ENCODE measurements at regions not wholly inside any gene's neighbourhood (a gene's known extent, or its start where the extent isn't known, plus 50 kb on each side); places are given as distances from the start of the nearest gene placed in this dataset.
"Not testable (repeated sequence)": the region's sequence is repeated elsewhere in the genome, so short reads cannot be mapped to it uniquely, and the experiment has no call there.

DNA sequence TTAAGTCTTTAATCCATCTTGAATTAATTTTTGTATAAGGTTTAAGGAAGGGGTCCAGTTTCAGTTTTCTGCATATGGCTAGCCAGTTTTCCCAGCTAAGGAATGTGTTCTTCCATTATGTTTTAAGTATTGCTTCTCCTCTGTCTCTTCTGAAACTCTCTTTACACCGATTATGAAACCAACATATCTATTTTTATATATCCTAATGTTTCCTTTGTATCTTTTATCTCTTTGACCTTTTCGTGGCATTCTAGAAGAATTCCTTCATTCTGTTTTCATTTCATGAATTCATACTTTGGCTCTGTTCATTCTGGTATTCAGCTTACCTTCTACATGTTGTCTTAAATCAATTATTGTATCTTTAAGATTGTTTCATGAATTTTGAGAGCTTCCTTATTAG, 697.0 kb upstream of the ACVR2A start:
- intact Hi-C loops (cut with DNase I; ENCODE audit: low total_unique reads), result no loop called here
- no peak for TF ChIP-seq POLR2A (IDR thresholded peaks at IDR 0.05)
- TF ChIP-seq, protein P1, sequence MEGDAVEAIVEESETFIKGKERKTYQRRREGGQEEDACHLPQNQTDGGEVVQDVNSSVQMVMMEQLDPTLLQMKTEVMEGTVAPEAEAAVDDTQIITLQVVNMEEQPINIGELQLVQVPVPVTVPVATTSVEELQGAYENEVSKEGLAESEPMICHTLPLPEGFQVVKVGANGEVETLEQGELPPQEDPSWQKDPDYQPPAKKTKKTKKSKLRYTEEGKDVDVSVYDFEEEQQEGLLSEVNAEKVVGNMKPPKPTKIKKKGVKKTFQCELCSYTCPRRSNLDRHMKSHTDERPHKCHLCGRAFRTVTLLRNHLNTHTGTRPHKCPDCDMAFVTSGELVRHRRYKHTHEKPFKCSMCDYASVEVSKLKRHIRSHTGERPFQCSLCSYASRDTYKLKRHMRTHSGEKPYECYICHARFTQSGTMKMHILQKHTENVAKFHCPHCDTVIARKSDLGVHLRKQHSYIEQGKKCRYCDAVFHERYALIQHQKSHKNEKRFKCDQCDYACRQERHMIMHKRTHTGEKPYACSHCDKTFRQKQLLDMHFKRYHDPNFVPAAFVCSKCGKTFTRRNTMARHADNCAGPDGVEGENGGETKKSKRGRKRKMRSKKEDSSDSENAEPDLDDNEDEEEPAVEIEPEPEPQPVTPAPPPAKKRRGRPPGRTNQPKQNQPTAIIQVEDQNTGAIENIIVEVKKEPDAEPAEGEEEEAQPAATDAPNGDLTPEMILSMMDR (IDR thresholded peaks at IDR 0.05), result no peak
- DNase-seq, result no peak

DNA sequence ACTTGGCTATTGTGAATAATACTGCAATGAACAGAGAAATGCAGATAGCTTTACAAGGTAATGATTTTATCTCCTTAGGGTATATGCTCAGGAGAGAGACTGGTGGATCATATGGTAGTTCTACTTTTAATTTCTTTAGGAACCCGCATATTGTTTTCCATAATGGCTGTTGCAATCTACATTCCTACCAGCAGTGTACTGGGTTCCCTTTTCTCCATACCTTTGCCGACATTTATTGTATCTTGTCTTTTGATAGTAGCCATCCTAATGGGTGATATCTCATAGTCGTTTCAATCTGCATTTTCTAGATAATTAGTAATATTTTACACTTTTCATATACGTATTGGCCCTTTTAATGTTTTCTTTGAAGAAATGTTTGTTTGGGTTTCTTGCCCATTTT, 702.9 kb upstream of the ACVR2A start:
- intact Hi-C loops (cut with DNase I; ENCODE audit: low total_unique reads), result no loop called here
- Histone ChIP-seq H3K36me3 (no peaks in the 10 kb centered on the region), H3K9me3 (no peaks in the 10 kb centered on the region), H3K4me3 (no peak overlapping the region), H3K27me3 (no peaks in the 10 kb centered on the region), H3K27ac (no peak overlapping the region), H3K4me1 (no peaks in the 10 kb centered on the region)
- TF ChIP-seq POLR2A (IDR thresholded peaks at IDR 0.05), result no peak
- TF ChIP-seq, protein P1 (IDR thresholded peaks at IDR 0.05), result no peak
- DNase-seq, result no peak

More for the DNA sequence above, 697.0 kb upstream of the ACVR2A start:
- no peaks in the 10 kb centered on the region for H3K9me3 ChIP-seq
- no peaks in the 10 kb centered on the region for H3K4me1 ChIP-seq
- H3K27me3 ChIP-seq, result no peaks in the 10 kb centered on the region
- H3K27ac ChIP-seq, result no peak overlapping the region
- H3K4me3 ChIP-seq, result no peak overlapping the region
- no peaks in the 10 kb centered on the region for H3K36me3 ChIP-seq

DNA sequence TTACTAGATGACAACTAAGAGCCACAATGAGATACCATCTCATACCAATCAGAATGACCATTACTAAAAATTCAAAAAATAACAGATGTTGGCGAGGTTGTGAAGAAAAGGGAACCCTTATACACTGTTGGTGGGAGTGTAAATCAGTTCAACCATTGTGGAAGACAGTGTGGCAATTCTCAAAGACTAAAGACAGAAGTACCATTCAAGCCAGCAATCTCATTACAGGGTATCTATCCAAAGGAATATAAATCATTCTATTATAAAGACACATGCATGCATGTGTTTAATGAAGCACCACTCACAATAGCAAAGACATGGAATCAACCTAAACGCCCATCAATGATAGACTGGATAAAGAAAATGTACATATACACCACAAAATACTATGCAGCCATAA, 705.1 kb upstream of the ACVR2A start:
- DNase-seq; H3K27ac ChIP-seq; intact Hi-C loops (cut with DNase I; ENCODE audit: low total_unique reads): not testable (repeated sequence)

DNA sequence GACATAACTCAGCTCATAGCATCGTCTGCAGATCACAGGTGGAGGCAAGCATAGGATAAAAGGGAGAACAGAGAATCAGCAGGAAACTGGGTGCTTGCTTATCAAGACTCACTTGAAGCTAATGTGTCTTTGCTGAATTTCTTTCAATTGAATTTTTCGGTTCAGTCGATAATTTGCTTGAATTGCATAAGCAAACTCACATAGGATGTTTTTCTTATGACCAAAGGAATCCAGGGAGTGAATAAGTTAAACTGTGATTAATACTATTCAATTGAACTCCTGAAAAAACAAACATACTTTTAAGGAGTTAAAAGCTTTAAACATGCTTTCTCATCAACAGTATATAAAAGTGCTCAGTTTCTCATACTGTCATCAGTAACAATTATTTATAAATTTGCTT, 707.1 kb upstream of the ACVR2A start:
- intact Hi-C loops (cut with DNase I; ENCODE audit: low total_unique reads), result no loop called here
- Histone ChIP-seq H3K27ac (no peak overlapping the region), H3K9me3 (no peaks in the 10 kb centered on the region), H3K4me3 (no peak overlapping the region), H3K36me3 (no peaks in the 10 kb centered on the region), H3K27me3 (no peaks in the 10 kb centered on the region), H3K4me1 (no peaks in the 10 kb centered on the region)
- TF ChIP-seq, protein P1 (IDR thresholded peaks at IDR 0.05), result no peak
- TF ChIP-seq POLR2A (IDR thresholded peaks at IDR 0.05), result no peak
- no peak for DNase-seq

More for the DNA sequence above, 705.1 kb upstream of the ACVR2A start:
- not testable (repeated sequence) for H3K9me3 ChIP-seq, H3K4me3 ChIP-seq, H3K27me3 ChIP-seq, H3K36me3 ChIP-seq, H3K4me1 ChIP-seq

DNA sequence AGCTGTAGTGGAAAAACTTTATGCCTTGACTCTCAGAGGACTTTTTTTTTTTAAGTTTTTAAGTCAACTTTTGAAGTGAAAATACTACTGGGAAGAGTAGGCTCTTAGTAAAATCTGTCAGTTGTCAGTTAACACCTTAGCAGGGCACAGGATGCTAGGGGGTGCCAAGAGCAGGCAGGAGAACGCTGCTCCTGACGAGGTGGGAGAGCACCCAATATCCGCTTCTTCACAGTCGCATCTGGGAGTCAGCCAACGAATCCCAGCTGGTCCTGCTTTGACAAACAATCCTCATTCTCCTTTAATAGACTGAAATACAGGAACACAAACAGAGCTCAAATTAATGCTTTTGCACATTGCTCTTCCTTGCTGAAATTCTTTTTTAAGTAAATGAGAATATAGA, 709.5 kb upstream of the ACVR2A start:
- no peaks in the 10 kb centered on the region for H3K27me3 ChIP-seq
- no peak for TF ChIP-seq POLR2A (IDR thresholded peaks at IDR 0.05)
- TF ChIP-seq, protein P1 (IDR thresholded peaks at IDR 0.05), result no peak
- intact Hi-C loops (cut with DNase I; ENCODE audit: low total_unique reads), result no loop called here
- H3K4me1 ChIP-seq, result no peaks in the 10 kb centered on the region
- DNase-seq, result no peak
- H3K4me3 ChIP-seq, result no peak overlapping the region
- H3K36me3 ChIP-seq, result no peaks in the 10 kb centered on the region
- no peak overlapping the region for H3K27ac ChIP-seq
- no peaks in the 10 kb centered on the region for H3K9me3 ChIP-seq

DNA sequence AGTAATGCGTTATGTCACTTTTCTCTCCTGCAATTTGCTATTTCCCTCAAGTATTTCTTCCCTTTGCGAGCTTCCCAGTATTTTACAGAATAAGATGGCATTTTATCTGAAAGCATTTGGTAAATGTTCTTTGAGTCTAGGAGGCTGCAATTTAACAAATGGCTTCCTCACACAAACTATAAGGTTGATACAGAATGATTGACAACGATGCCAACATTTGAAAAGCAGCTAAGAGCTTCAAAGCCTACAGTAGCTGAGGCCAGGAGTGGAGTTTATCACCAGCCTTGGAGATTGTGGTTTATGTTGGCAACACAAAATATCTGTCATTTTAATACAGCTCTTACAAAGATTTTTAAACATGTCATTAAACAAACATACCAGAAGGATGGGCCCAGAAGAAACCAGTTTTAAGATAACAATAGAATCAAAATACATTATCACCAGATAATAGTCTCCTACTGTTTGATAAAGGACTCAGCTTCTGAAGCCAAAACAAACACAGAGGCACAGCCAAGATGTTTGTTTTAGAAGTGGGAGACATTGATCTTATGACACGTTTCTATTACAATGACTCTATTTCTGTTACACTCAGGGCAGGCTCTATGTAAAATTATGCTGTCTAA, 711.4 kb upstream of the ACVR2A start:
- H3K4me3 ChIP-seq, result no peak overlapping the region
- intact Hi-C loops (cut with DNase I; ENCODE audit: low total_unique reads), result no loop called here
- H3K36me3 ChIP-seq, result no peaks in the 10 kb centered on the region
- no peak for DNase-seq
- no peak overlapping the region for H3K27ac ChIP-seq
- H3K9me3 ChIP-seq, result no peaks in the 10 kb centered on the region
- no peaks in the 10 kb centered on the region for H3K27me3 ChIP-seq
- TF ChIP-seq, protein P1 (IDR thresholded peaks at IDR 0.05), result no peak
- TF ChIP-seq POLR2A (IDR thresholded peaks at IDR 0.05), result no peak
- H3K4me1 ChIP-seq, result no peaks in the 10 kb centered on the region

Measured in uterus (tissue), 3 donors.